Loucy (cell line): ENCODE measurements at regions not wholly inside any gene's neighbourhood (a gene's known extent, or its start where the extent isn't known, plus 50 kb on each side); places are given as distances from the start of the nearest gene placed in this dataset.

ENCODE experiments used
- CTCF ChIP-seq: fragments of 200-600 bp; sonication (generic); conservative IDR thresholded peaks from 2 replicates; pipeline ENCODE4 v1.5.1; 2014; ENCODE audit warnings: mild to moderate bottlenecking, antibody characterized with exemption, low read length
- EZH2phosphoT487 ChIP-seq: fragments of 200-600 bp; IDR thresholded peaks from 2 replicates; pipeline ENCODE4 v1.6.1; 2018; ENCODE audit warnings: antibody characterized with exemption, mild to moderate bottlenecking, moderate library complexity, borderline replicate concordance

- no peak for TF ChIP-seq CTCF
- no peak for TF ChIP-seq EZH2phosphoT487
Observed at GRCh38 chr5:168152660-168153059, 138.8 kb upstream of the WWC1 start.
